ENCODE measurements at regions not wholly inside any gene's neighbourhood (a gene's known extent, or its start where the extent isn't known, plus 50 kb on each side); places are given as distances from the start of the nearest gene placed in this dataset.

DNA sequence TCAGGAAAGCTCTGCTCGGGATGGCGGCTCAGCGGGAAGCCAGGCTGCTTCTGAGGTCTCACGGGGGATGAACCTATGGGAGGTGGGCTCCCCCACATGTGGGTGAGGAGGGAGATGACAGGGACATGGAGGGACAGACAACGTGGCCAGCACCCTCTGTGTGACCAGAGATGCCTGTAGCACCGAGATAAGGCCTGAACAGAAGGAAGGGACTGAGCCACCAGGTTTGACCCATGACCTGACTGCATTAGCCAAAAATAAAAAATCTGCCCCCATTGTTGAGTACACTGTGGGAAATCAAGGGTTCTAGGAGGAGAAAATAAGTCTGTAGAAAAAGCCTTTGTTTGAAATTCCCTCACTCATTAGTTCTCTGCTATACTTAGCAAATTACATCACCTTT is 105.7 kb downstream of the RNASET2 start:
- TF ChIP-seq, protein P1, sequence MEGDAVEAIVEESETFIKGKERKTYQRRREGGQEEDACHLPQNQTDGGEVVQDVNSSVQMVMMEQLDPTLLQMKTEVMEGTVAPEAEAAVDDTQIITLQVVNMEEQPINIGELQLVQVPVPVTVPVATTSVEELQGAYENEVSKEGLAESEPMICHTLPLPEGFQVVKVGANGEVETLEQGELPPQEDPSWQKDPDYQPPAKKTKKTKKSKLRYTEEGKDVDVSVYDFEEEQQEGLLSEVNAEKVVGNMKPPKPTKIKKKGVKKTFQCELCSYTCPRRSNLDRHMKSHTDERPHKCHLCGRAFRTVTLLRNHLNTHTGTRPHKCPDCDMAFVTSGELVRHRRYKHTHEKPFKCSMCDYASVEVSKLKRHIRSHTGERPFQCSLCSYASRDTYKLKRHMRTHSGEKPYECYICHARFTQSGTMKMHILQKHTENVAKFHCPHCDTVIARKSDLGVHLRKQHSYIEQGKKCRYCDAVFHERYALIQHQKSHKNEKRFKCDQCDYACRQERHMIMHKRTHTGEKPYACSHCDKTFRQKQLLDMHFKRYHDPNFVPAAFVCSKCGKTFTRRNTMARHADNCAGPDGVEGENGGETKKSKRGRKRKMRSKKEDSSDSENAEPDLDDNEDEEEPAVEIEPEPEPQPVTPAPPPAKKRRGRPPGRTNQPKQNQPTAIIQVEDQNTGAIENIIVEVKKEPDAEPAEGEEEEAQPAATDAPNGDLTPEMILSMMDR (optimal IDR thresholded peaks at IDR 0.05 in 1 of 3, IDR thresholded peaks at IDR 0.05 in 1 of 3, conservative IDR thresholded peaks at IDR 0.05 in 1 of 3; ENCODE audit: extremely low read depth in 1 of 3, insufficient read depth in 2 of 3, low read length in 3 of 3): no peak
- TF ChIP-seq EZH2 (IDR thresholded peaks at IDR 0.05; ENCODE audit: low read length): no peak

Measured in keratinocyte (primary cell).